GM12891 (cell line): ENCODE measurements at regions not wholly inside any gene's neighbourhood (a gene's known extent, or its start where the extent isn't known, plus 50 kb on each side); places are given as distances from the start of the nearest gene placed in this dataset.

Experiments
- POLR2A ChIP-seq: IDR thresholded peaks from 2 replicates; pipeline ENCODE4 v1.6.1; 2011; ENCODE audit warnings: low read depth, low read length, control low read depth
- POLR2AphosphoS5 ChIP-seq: IDR thresholded peaks from 2 replicates; pipeline ENCODE4 v1.6.1; 2011; ENCODE audit warnings: low read depth, low read length, control low read depth
- TAF1 ChIP-seq: IDR thresholded peaks from 2 replicates; pipeline ENCODE4 v1.6.1; 2011; ENCODE audit warnings: low read depth, low read length, control low read depth

DNA sequence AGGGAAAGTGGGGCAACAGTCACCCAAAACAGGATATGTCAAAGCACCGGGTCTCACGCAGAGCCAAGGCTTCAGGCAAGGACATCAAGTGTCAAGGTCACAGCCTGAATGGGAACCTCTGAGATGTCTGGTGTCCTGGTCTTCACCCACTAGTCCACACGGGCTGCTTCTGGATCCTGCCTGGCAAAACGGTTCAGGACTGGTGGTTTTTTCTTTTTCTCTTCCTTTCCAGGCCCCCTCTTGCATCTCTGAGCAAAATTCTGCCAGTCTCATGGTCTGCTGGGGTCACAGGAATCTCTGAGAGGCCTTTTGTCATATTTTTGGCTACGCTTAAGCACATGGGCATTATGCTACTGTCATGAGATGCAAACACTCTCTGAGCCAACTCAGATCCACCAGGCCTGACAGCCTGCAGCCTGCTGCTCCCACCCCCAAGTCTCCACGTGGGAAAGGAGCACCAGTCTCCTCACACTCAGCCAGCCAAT lies 518.2 kb upstream of the ZEB2 start:
- TF ChIP-seq POLR2A (no peak), POLR2AphosphoS5 (no peak), TAF1 (no peak)
